ENCODE measurements at regions not wholly inside any gene's neighbourhood (a gene's known extent, or its start where the extent isn't known, plus 50 kb on each side); places are given as distances from the start of the nearest gene placed in this dataset.
A peak's percentile ranks its signal among the peaks of the same experiment; 100 is the strongest.

DNA sequence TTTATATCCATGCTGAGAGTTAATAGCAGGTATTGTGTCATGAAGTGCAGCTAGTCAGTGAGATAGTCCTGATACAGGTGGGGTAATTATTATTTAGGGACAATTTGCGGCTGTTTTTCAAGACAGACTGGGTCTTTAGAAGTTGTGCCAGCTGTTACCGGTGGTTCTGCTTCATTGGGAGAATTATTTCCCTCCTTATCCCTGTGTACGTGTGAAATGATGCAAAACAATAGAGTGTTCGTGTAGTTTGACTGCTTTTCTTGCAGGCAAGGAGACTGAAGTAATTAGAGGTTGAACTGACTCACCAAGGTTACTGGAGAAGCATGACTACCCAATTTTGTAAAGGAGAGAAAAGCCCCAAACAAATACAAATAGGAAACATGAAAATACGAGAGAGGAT lies 101.7 kb downstream of the ARRDC3 start:
- TF ChIP-seq, protein P1, sequence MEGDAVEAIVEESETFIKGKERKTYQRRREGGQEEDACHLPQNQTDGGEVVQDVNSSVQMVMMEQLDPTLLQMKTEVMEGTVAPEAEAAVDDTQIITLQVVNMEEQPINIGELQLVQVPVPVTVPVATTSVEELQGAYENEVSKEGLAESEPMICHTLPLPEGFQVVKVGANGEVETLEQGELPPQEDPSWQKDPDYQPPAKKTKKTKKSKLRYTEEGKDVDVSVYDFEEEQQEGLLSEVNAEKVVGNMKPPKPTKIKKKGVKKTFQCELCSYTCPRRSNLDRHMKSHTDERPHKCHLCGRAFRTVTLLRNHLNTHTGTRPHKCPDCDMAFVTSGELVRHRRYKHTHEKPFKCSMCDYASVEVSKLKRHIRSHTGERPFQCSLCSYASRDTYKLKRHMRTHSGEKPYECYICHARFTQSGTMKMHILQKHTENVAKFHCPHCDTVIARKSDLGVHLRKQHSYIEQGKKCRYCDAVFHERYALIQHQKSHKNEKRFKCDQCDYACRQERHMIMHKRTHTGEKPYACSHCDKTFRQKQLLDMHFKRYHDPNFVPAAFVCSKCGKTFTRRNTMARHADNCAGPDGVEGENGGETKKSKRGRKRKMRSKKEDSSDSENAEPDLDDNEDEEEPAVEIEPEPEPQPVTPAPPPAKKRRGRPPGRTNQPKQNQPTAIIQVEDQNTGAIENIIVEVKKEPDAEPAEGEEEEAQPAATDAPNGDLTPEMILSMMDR (IDR thresholded peaks at IDR 0.05; ENCODE audit: extremely low read depth, missing control alignments): no peak
- DNase-seq (ENCODE audit: low spot score): no peak

DNA sequence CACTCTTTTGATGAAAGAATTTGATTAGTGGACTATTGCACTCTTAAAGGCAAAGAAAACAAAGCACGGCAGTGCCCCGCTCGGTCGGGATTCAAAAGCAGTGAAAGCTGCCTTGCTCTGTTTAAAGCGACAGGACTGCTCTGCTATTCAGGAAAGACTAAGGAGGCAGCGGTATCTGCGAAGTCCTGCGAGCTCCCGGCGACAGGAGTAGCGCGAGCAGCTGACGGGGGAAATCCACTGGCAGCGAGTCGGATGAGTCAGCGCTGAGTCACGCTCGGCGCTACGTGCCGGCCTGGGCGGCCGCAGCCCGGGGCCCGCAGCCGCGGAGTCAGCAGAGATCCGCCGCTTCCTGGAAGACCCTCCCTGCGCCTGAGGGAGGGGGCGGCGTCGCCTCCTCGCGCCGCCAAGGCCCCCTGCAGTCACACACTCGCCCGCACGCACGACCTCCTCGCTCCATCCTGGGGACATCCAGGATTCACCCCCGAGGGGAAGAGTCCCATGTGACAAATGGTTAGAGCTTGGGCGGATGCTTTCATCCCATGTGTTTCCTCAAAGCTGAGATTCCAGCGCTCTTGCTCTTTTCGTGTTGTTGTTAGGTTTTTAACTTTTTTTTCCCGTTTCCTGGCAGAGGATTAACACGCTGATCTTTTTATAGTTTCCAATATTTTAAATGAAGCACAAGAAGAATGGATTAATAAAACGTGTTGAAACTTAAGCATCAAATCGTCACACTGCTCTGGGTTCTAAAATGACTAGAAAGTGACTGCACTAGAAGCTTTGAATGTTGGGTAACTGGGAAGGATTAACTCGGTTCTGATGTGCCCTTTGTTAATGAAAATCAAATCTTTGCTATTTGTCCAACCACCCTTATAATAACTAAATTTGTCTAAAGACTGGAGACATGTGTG lies 102.5 kb downstream of the ARRDC3 start:
- DNase-seq (ENCODE audit: low spot score): peak; percentile 86
- TF ChIP-seq, protein P1 (IDR thresholded peaks at IDR 0.05; ENCODE audit: extremely low read depth, missing control alignments): no peak

DNA sequence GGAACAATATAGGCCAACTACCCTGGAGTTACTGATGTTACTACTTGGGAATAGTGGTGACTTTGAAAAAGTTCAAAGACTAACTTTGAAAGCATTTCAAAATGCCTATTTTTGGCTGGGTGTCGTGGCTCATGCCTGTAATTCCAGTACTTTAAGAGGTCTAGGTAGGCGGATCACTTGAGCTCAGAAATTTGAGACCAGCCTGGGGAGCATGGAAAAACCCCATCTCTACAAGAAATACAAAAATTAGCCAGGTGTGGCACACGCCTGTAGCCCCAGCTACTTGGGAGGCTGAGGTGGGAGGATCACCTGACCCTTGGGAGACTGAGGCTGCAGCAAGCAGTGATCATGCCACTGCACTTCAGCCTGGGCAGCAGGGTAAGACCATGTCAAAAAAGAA lies 105.3 kb downstream of the ARRDC3 start:
- DNase-seq (ENCODE audit: low spot score): no peak
- TF ChIP-seq, protein P1 (IDR thresholded peaks at IDR 0.05; ENCODE audit: extremely low read depth, missing control alignments): no peak

DNA sequence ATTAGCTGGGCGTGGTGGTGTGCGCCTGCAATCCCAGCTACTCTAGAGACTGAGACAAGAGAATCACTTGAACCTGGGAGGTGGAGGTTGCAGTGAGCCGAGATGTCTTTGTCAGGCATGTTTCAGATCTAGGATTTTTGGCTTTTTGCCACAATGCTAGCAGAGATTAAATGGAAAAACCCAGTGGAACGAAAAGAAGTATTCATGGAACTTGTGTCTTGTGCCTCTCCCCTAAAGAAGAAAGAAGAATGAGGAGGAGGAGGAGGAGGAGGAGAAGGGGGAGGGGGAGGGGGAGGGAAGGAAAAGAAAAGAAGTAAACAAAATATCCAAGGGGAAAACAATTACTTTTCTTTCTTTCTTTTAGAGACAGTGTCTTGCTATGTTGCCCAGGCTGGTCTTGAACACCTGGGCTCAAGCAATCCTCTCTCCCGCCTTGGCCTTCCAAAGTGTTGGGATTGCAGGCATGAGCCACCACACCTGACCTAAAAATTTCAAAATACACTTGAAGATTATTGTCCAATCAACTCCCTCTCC lies 106.0 kb downstream of the ARRDC3 start:
- no peak for DNase-seq (ENCODE audit: low spot score)
- TF ChIP-seq, protein P1 (IDR thresholded peaks at IDR 0.05; ENCODE audit: extremely low read depth, missing control alignments): no peak

DNA sequence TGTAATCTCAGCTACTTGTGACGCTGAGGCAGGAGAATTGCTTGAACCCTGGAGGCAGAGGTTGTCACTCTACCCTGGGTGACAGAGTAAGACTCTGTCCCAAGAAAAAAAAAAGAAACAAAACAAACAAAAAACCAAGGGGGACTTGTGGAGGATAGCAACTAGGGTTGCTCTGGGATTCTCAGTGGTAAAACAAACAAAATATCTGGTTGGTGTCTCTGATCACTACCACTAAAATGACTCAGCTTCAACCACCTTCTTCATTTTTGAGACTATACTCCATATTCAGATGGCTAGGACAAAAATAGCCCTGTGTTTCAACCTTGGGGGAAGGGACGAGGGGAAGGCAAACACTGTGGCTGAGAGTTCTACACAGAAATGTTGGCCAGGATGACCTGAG lies 110.3 kb downstream of the ARRDC3 start:
- peak; percentile 70 for DNase-seq (ENCODE audit: low spot score)
- TF ChIP-seq, protein P1 (IDR thresholded peaks at IDR 0.05; ENCODE audit: extremely low read depth, missing control alignments): no peak

DNA sequence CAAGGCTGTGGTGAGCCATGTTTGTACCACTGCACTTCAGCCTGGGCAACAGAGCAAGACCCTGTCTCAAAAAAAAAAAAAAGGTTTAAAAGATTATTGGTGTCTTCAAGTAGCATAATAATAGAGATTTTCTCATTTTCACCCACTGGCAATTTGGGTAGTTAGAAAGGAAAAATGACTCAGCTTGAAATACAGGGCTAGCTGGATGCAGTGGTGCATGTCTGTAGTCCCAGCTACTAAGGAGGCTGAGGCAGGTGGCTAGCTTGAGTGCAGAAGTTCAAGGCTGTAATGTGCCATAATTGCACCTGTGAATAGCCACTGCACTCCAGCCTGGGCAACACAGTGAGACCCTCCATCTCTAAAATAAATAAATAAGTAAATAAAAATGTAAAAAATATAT lies 111.1 kb downstream of the ARRDC3 start:
- TF ChIP-seq, protein P1 (IDR thresholded peaks at IDR 0.05; ENCODE audit: extremely low read depth, missing control alignments): no peak
- peak; percentile 33 for DNase-seq (ENCODE audit: low spot score)

DNA sequence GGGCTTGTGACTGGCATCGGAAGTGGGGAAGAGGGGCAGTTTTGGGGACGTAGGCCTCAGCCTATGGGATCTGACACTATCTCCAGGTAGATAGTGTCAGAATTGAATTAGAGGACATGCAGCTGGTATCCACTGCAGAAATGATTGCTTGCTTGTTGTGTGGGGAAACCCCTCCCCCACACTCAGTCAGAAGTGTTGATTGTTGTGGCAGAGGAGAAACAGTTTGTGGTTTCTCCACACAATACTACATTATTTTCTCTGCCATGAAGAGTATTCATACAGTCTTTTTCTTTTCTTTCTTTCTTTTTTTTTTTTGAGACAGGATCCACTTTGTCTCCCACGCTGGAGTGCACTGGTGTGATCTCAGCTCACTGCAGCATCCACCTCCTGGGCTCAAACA lies 113.9 kb downstream of the ARRDC3 start:
- TF ChIP-seq, protein P1 (IDR thresholded peaks at IDR 0.05; ENCODE audit: extremely low read depth, missing control alignments): no peak
- no peak for DNase-seq (ENCODE audit: low spot score)
